ENCODE measurements at regions not wholly inside any gene's neighbourhood (a gene's known extent, or its start where the extent isn't known, plus 50 kb on each side); places are given as distances from the start of the nearest gene placed in this dataset.

DNA sequence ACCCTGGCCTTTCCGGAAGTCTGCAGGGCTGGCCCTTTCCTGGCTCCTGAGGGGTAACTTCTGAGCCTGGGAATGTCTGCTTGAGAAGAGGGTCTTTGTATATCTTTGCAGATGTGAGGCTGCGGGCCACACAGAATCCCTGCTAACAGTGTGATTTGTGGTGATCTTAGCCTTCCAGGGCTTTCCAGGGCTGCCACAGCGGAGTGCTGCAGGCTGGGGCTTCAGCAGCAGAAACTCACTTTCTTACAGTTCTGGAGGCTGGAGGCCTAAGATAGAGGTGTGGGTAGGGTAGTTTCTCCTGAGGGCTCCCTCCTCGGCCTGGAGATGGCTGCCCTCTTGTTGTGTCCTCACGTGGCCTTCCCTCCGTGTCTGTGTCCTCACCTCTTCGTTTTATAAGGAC, 294.7 kb upstream of the HS6ST1 start (continued):
- TF ChIP-seq, protein P1, sequence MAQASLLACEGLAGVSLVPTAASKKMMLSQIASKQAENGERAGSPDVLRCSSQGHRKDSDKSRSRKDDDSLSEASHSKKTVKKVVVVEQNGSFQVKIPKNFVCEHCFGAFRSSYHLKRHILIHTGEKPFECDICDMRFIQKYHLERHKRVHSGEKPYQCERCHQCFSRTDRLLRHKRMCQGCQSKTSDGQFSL (CRISPR knock-in tag; IDR thresholded peaks at IDR 0.05) = no peak
- TF ChIP-seq, protein P1 (tag; IDR thresholded peaks at IDR 0.05) = no peak
- TF ChIP-seq REST (IDR thresholded peaks at IDR 0.05; ENCODE audit: borderline replicate concordance) = no peak
- no peak for TF ChIP-seq REST (CRISPR knock-in tag; IDR thresholded peaks at IDR 0.05; ENCODE audit: low read depth)
- no peak for TF ChIP-seq KDM4B (IDR thresholded peaks at IDR 0.05; ENCODE audit: borderline replicate concordance in 2 of 2, low read depth in 1 of 2)
- TF ChIP-seq, protein P2, sequence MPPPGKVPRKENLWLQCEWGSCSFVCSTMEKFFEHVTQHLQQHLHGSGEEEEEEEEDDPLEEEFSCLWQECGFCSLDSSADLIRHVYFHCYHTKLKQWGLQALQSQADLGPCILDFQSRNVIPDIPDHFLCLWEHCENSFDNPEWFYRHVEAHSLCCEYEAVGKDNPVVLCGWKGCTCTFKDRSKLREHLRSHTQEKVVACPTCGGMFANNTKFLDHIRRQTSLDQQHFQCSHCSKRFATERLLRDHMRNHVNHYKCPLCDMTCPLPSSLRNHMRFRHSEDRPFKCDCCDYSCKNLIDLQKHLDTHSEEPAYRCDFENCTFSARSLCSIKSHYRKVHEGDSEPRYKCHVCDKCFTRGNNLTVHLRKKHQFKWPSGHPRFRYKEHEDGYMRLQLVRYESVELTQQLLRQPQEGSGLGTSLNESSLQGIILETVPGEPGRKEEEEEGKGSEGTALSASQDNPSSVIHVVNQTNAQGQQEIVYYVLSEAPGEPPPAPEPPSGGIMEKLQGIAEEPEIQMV (tag; conservative IDR thresholded peaks at IDR 0.05; ENCODE audit: low read depth) = no peak
